Activated B cell treated with CpG ODN at 0.5 μM for 24 hours (primary cell): ENCODE measurements at regions not wholly inside any gene's neighbourhood (a gene's known extent, or its start where the extent isn't known, plus 50 kb on each side); places are given as distances from the start of the nearest gene placed in this dataset.
"Not testable (repeated sequence)": the region's sequence is repeated elsewhere in the genome, so short reads cannot be mapped to it uniquely, and the experiment has no call there.

Source experiments
- ATAC-seq: fragments of 200-7000 bp; cut with Tn5 transposase; one replicate; pipeline ENCODE4 v1.10.0; 2021; ENCODE audit warnings: low read depth, mild to moderate bottlenecking, moderate library complexity
- CTCF ChIA-PET: fragments of 350-600 bp; sonication (Branson Sonifier 250); formaldehyde crosslinking; loops from one replicate; lab custom pipeline; 2021; ENCODE audit warnings: antibody characterized with exemption; lab: Charles Lee
- POLR2A ChIA-PET: fragments of 350-600 bp; sonication (Branson Sonifier 250); formaldehyde crosslinking; loops from one replicate; lab custom pipeline; 2021; ENCODE audit warnings: antibody characterized with exemption; lab: Charles Lee
- DNase-seq: peaks from one replicate; pipeline ENCODE4 v3.0.0; 2022
- H3K27ac Mint-ChIP-seq: one replicate; pipeline ENCODE4 v1.8.0; 2020; ENCODE audit warnings: mixed read lengths
- H3K27me3 Mint-ChIP-seq: one replicate; pipeline ENCODE4 v1.8.0; 2021; ENCODE audit warnings: mixed read lengths
- H3K36me3 Mint-ChIP-seq: one replicate; pipeline ENCODE4 v1.8.0; 2021; ENCODE audit warnings: low read depth, mixed read lengths
- H3K4me1 Mint-ChIP-seq: one replicate; pipeline ENCODE4 v1.8.0; 2021; ENCODE audit warnings: mixed read lengths
- H3K4me3 Mint-ChIP-seq: one replicate; pipeline ENCODE4 v1.8.0; 2020; ENCODE audit warnings: mild to moderate bottlenecking, mixed read lengths
- H3K9me3 Mint-ChIP-seq: one replicate; pipeline ENCODE4 v1.8.0; 2020; ENCODE audit warnings: mixed read lengths
- intact Hi-C: fragments of 100-400 bp; cut with micrococcal nuclease; formaldehyde crosslinking; loops from one replicate; pipeline ENCODE4 v1.15.1; 2024
- TF ChIP-seq, protein P1 (sequence below): fragments of 200-600 bp; IDR thresholded peaks from one replicate; pipeline ENCODE4 v1.8.0; 2022; ENCODE audit warnings: antibody characterized with exemption, mild to moderate bottlenecking

DNA sequence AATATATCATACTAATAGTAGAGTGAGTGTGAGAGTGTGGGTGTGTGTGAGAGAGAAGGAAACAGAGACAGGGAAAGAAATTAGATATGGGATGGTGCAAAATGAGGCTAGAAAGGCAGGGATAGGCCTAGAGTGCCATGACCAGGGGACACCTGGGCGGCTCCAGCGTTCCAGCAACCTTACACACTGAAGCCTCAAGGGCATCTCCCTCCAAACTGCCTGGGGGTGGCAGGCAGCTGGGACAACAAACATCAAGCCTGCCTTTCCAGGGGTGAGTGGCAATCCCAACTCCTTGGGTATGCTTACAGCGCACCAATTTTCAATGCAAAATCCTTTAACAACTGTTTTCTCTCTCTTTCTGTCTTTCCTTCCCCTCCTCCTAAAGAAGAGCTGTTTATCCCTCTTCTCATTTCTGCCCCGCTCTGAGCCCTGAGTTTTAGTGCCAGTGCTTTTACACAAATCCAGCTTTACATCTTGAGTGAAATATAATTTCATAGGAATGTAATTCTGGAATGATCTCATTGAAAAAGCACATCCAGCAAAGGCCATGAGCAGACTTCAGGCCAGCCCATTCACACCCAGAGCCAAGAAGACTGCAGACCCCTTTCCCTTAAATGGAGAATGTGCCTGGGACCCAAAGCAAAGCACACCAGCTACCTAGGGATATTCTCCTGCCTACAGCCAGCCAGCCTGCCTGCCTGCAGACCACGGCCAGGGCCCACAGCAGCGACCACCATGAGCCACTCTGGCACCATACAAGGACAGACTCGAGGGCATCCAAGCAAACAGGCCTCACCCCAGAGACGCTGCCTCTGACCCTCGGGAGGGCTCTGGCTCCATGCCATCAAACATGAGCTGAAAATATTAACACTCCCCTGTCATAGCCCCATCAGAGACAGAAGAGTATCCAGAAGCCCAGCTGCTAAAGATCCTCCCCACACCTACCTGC lies 90.3 kb downstream of the RPL27A start:
- DNase-seq: no peak
- ATAC-seq: no peak
- intact Hi-C loops: no loop called here
- TF ChIP-seq, protein P1, sequence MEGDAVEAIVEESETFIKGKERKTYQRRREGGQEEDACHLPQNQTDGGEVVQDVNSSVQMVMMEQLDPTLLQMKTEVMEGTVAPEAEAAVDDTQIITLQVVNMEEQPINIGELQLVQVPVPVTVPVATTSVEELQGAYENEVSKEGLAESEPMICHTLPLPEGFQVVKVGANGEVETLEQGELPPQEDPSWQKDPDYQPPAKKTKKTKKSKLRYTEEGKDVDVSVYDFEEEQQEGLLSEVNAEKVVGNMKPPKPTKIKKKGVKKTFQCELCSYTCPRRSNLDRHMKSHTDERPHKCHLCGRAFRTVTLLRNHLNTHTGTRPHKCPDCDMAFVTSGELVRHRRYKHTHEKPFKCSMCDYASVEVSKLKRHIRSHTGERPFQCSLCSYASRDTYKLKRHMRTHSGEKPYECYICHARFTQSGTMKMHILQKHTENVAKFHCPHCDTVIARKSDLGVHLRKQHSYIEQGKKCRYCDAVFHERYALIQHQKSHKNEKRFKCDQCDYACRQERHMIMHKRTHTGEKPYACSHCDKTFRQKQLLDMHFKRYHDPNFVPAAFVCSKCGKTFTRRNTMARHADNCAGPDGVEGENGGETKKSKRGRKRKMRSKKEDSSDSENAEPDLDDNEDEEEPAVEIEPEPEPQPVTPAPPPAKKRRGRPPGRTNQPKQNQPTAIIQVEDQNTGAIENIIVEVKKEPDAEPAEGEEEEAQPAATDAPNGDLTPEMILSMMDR: no peak
- Mint-ChIP-seq H3K4me1 (peaks cover 2% of the 10 kb centered on the region), H3K27ac (no peak overlapping the region), H3K4me3 (no peak overlapping the region), H3K9me3 (no peaks in the 10 kb centered on the region), H3K36me3 (no peaks in the 10 kb centered on the region), H3K27me3 (no peaks in the 10 kb centered on the region)
- POLR2A ChIA-PET: no interaction called here
- CTCF ChIA-PET: no interaction called here

DNA sequence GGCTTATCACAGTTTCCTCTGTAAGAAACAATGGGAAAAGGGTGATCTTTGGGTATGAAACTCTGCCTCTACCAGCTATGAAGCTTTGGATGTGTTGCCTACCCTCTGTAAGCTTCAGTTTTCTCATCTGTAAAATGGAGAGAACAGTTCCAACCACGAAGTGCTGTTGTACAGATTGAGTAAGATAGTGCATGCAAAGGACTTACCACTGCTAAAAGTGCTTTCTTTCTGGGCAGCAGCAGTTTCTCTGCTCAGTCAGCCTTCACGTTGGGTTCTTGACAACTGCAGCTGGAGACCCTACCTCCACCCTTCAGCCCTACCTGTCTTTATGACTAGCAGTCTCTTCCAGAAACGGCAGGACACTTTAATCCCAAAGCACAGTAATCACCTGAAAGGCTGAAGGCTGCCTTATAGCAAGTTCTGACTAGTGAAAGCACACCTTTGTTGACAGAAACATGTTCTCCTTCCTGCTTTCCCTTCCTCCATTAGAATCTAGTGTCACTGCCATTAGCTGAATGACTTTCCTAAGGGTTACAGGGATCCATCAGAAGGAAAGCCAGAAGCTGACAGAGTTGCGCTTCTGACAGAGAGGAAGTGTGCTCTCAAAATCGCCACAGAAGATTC lies 91.4 kb downstream of the RPL27A start:
- ChIA-PET POLR2A (no interaction called here), CTCF (no interaction called here)
- no peak overlapping the region for H3K4me3 Mint-ChIP-seq
- H3K27me3 Mint-ChIP-seq: no peaks in the 10 kb centered on the region
- H3K27ac Mint-ChIP-seq: no peak overlapping the region
- ATAC-seq (no peak), DNase-seq (no peak)
- intact Hi-C loops: no loop called here
- TF ChIP-seq, protein P1: no peak
- no peaks in the 10 kb centered on the region for H3K9me3 Mint-ChIP-seq
- no peaks in the 10 kb centered on the region for H3K36me3 Mint-ChIP-seq
- H3K4me1 Mint-ChIP-seq: peaks cover 2% of the 10 kb centered on the region

DNA sequence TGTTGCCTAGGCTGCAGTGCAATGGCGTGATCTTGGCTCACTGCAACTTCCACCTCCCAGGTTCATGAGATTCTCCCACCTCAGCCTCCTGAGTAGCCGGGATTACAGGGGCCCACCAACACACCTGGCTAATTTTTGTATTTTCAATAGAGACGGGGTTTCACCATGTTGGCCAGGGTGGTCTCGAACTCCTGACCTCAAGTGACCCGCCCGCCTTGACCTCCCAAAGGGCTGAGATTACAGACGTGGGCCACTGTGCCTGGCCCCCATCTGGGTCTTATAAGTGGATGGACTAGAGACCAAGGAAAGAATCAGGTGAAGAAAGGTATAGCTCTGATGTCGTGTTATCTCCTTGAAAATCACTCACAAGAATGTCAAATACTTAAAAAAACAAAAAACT lies 92.3 kb downstream of the RPL27A start:
- H3K4me3 Mint-ChIP-seq, H3K4me1 Mint-ChIP-seq, POLR2A ChIA-PET, CTCF ChIA-PET, H3K9me3 Mint-ChIP-seq, H3K27me3 Mint-ChIP-seq, ATAC-seq, intact Hi-C loops, H3K36me3 Mint-ChIP-seq, DNase-seq, H3K27ac Mint-ChIP-seq: not testable (repeated sequence)

DNA sequence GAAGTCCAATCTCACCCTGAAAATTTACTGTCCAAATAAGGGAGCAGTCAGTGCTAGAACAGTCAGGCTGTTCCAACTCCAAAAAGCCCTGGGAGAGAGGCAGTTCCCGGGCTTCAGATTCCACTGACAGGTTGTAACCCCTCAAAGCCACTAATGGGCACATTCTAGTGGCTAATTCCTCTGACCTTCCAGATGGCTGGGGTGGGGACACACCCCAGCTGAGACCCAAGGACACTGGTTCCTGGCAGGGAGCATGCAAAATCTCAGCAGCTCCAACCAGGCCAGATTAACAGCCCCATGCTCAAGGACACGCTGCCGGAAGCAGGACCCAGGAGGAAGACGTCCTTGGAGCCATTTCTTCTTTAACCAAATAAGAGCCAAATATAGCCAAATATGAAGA lies 92.7 kb downstream of the RPL27A start:
- H3K4me3 Mint-ChIP-seq: no peak overlapping the region
- TF ChIP-seq, protein P1: no peak
- H3K9me3 Mint-ChIP-seq: no peaks in the 10 kb centered on the region
- no peaks in the 10 kb centered on the region for H3K36me3 Mint-ChIP-seq
- intact Hi-C loops: no loop called here
- ATAC-seq (no peak), DNase-seq (no peak)
- ChIA-PET POLR2A (no interaction called here), CTCF (no interaction called here)
- H3K27ac Mint-ChIP-seq: no peak overlapping the region
- H3K27me3 Mint-ChIP-seq: peaks cover 3% of the 10 kb centered on the region
- H3K4me1 Mint-ChIP-seq: peaks cover 2% of the 10 kb centered on the region

DNA sequence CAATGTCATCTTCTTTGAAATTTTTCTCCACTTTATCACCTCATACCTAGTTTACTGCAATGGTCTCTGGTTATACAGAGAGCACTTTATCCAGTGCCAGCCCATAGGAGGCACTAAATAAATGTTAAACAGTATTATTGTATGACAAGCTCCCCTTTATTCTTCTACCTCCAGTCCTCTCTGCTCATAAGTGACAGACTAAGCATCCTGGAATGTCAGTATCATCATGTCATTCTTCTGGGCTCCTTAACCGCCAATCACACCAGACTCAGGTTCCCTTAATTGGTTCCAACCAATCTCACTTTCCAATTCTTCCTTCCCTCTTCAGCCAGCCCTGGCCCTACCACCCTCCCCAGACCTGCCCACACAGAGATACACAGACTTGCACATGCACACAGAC lies 93.1 kb downstream of the RPL27A start:
- intact Hi-C loops: no loop called here
- no peaks in the 10 kb centered on the region for H3K36me3 Mint-ChIP-seq

More for the DNA sequence above, 93.1 kb downstream of the RPL27A start:
- DNase-seq (no peak), ATAC-seq (no peak)
- TF ChIP-seq, protein P1: no peak
- no peak overlapping the region for H3K4me3 Mint-ChIP-seq
- ChIA-PET POLR2A (no interaction called here), CTCF (no interaction called here)
- no peak overlapping the region for H3K27ac Mint-ChIP-seq
- H3K4me1 Mint-ChIP-seq: peaks cover 2% of the 10 kb centered on the region
- H3K9me3 Mint-ChIP-seq: no peaks in the 10 kb centered on the region
- H3K27me3 Mint-ChIP-seq: peaks cover 7% of the 10 kb centered on the region
